ENCODE measurements at regions not wholly inside any gene's neighbourhood (a gene's known extent, or its start where the extent isn't known, plus 50 kb on each side); places are given as distances from the start of the nearest gene placed in this dataset.

DNA sequence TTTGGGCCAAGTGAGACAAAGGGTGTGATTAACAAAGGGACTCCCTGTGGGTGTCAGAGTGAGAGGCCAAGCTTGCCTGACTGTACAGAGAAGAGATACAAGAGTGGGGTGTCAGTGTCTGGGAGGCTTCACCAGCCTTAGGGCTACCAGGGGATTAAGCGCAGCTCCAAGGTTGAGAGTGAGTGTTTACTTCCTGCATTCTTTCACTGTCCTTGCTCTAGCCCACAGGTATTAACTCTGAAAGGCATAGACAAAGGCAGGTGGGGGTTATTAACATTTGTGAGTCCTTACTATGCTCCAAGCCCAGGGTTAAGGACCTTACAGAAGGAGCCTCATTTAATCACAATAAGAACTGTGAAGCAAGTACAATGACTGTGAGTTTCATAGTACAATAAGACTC, 107.6 kb downstream of the IL20RB start:
- WGBS, result 87% methylated on average over 1 of the region's 1 CpG
- no peaks in the 10 kb centered on the region for H3K36me3 ChIP-seq (ENCODE audit: control insufficient read depth in 4 of 4, insufficient read depth in 3 of 4, low read depth in 1 of 4, low read length in 3 of 4)
- H3K27me3 ChIP-seq (ENCODE audit: control insufficient read depth in 4 of 4, insufficient read depth in 4 of 4, low read length in 3 of 4), result no peaks in the 10 kb centered on the region
- H3K9me3 ChIP-seq (ENCODE audit: control insufficient read depth in 4 of 4, low read length in 3 of 4), result peaks cover 0 to 3% (median under 1%) of the 10 kb centered on the region in 4 donors
- H3K9ac ChIP-seq (ENCODE audit: low read depth in 1 of 2, low read length in 2 of 2), result no peak overlapping the region
- H3K4me3 ChIP-seq (ENCODE audit: low read depth in 1 of 3, low read length in 3 of 3), result no peak overlapping the region
- H3K27ac ChIP-seq (ENCODE audit: low read depth in 1 of 2, low read length in 2 of 2), result no peak overlapping the region
- DNase-seq (ENCODE audit: low spot score), result no peak
- H3K4me1 ChIP-seq (ENCODE audit: control insufficient read depth in 4 of 4, insufficient read depth in 4 of 4, low read length in 3 of 4), result no peaks in the 10 kb centered on the region
- TF ChIP-seq HNF4A (conservative IDR thresholded peaks at IDR 0.05), result no peak
- no peak for TF ChIP-seq CTCF (IDR thresholded peaks at IDR 0.05; ENCODE audit: low read depth, low read length, missing input control)
- TF ChIP-seq SP1 (IDR thresholded peaks at IDR 0.05), result no peak
- TF ChIP-seq EGR1 (IDR thresholded peaks at IDR 0.05; ENCODE audit: low read depth in 2 of 2), result no peak
- TF ChIP-seq RAD21 (IDR thresholded peaks at IDR 0.05), result no peak
- no peak for TF ChIP-seq JUND (IDR thresholded peaks at IDR 0.05)
- no peak for TF ChIP-seq YY1 (IDR thresholded peaks at IDR 0.05)
- TF ChIP-seq RXRA (IDR thresholded peaks at IDR 0.05), result no peak

DNA sequence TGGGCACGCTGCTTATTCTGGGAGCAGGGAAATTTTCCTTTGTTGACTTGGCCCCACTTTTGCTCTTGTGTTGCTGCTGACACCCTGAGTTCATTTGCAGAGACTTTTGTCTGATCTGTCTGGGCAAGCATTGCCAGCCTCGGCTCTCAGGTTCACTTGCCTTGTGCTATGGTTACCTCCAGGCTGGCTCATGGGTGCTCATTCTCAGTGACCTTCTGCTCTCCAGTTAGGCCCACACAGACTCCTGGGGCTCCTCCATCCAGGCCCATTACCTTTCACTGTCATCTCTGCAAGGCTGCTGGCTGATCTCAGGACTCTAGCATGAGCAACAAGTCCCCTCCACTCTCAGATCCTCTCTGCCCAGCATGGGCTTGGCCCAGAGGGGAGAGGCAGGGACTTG, 108.3 kb downstream of the IL20RB start:
- Histone ChIP-seq H3K4me3 (ENCODE audit: low read depth in 1 of 3, low read length in 3 of 3) (no peak overlapping the region), H3K27me3 (ENCODE audit: control insufficient read depth in 4 of 4, insufficient read depth in 4 of 4, low read length in 3 of 4) (no peaks in the 10 kb centered on the region), H3K36me3 (ENCODE audit: control insufficient read depth in 4 of 4, insufficient read depth in 3 of 4, low read depth in 1 of 4, low read length in 3 of 4) (no peaks in the 10 kb centered on the region), H3K9ac (ENCODE audit: low read depth in 1 of 2, low read length in 2 of 2) (no peak overlapping the region), H3K9me3 (ENCODE audit: control insufficient read depth in 4 of 4, low read length in 3 of 4) (peaks cover 0 to 3% (median under 1%) of the 10 kb centered on the region in 4 donors), H3K4me1 (ENCODE audit: control insufficient read depth in 4 of 4, insufficient read depth in 4 of 4, low read length in 3 of 4) (no peaks in the 10 kb centered on the region), H3K27ac (ENCODE audit: low read depth in 1 of 2, low read length in 2 of 2) (no peak overlapping the region)
- no peak for DNase-seq (ENCODE audit: low spot score)
- 89% methylated on average over 2 of the region's 2 CpGs for WGBS
- TF ChIP-seq SP1 (IDR thresholded peaks at IDR 0.05), result no peak
- TF ChIP-seq TAF1 (conservative IDR thresholded peaks at IDR 0.05), result no peak
- no peak for TF ChIP-seq RAD21 (IDR thresholded peaks at IDR 0.05)
- no peak for TF ChIP-seq FOXA2 (IDR thresholded peaks at IDR 0.05)

- no peak overlapping the region for H3K27ac ChIP-seq (ENCODE audit: low read depth in 1 of 2, low read length in 2 of 2)
- H3K4me1 ChIP-seq (ENCODE audit: control insufficient read depth in 4 of 4, insufficient read depth in 4 of 4, low read length in 3 of 4), result no peaks in the 10 kb centered on the region
- no peaks in the 10 kb centered on the region for H3K9me3 ChIP-seq (ENCODE audit: control insufficient read depth in 4 of 4, low read length in 3 of 4)
- H3K27me3 ChIP-seq (ENCODE audit: control insufficient read depth in 4 of 4, insufficient read depth in 4 of 4, low read length in 3 of 4), result no peaks in the 10 kb centered on the region
- DNase-seq (ENCODE audit: low spot score), result no peak
- H3K9ac ChIP-seq (ENCODE audit: low read depth in 1 of 2, low read length in 2 of 2), result no peak overlapping the region
- TF ChIP-seq SP1 (IDR thresholded peaks at IDR 0.05) (no peak), GABPA (IDR thresholded peaks at IDR 0.05 in 1 of 2, conservative IDR thresholded peaks at IDR 0.05 in 1 of 2) (no peak), FOXA2 (IDR thresholded peaks at IDR 0.05) (no peak), EGR1 (IDR thresholded peaks at IDR 0.05; ENCODE audit: low read depth in 2 of 2) (no peak), HNF4A (conservative IDR thresholded peaks at IDR 0.05) (no peak), RXRA (IDR thresholded peaks at IDR 0.05) (no peak), ATF3 (IDR thresholded peaks at IDR 0.05) (no peak), HNF4G (IDR thresholded peaks at IDR 0.05) (no peak), ZBTB33 (IDR thresholded peaks at IDR 0.05) (no peak), FOXA1 (IDR thresholded peaks at IDR 0.05) (no peak), REST (IDR thresholded peaks at IDR 0.05) (no peak), CTCF (IDR thresholded peaks at IDR 0.05; ENCODE audit: low read depth, low read length, missing input control) (no peak), JUND (IDR thresholded peaks at IDR 0.05) (no peak)
- 27% methylated on average over 1 of the region's 1 CpG for WGBS
- no peak overlapping the region for H3K4me3 ChIP-seq (ENCODE audit: low read depth in 1 of 3, low read length in 3 of 3)
- no peaks in the 10 kb centered on the region for H3K36me3 ChIP-seq (ENCODE audit: control insufficient read depth in 4 of 4, insufficient read depth in 3 of 4, low read depth in 1 of 4, low read length in 3 of 4)
Measured at GRCh38 chr3:137071104-137071503, 113.3 kb downstream of the IL20RB start.

All from liver (tissue), 8 donors.